GM12892 (cell line): ENCODE measurements at regions not wholly inside any gene's neighbourhood (a gene's known extent, or its start where the extent isn't known, plus 50 kb on each side); places are given as distances from the start of the nearest gene placed in this dataset.
"Not testable (repeated sequence)": the region's sequence is repeated elsewhere in the genome, so short reads cannot be mapped to it uniquely, and the experiment has no call there.

Experiments used
- DNase-seq: peaks from one replicate; pipeline ENCODE4 v3.0.0; 2011; ENCODE audit not compliant: insufficient read length
- FAIRE-seq: peaks from 2 replicates; lab custom pipeline; 2011; peaks lifted over from hg19 to GRCh38; lab: Jason Lieb, UNC
- POLR2A ChIP-seq: IDR thresholded peaks from 2 replicates; pipeline ENCODE4 v1.6.1; 2011; ENCODE audit warnings: low read depth, low read length, control low read depth
- POLR2AphosphoS5 ChIP-seq: IDR thresholded peaks from 2 replicates; pipeline ENCODE4 v1.6.1; 2011; ENCODE audit warnings: low read depth, low read length, control low read depth
- TAF1 ChIP-seq: IDR thresholded peaks from 2 replicates; pipeline ENCODE4 v1.6.1; 2011; ENCODE audit warnings: low read depth, mild to moderate bottlenecking, control low read depth, low read length, borderline replicate concordance

GRCh38 chrX:40240844-40241243, 143.1 kb upstream of the BCOR start:
- TF ChIP-seq TAF1 (no peak), POLR2A (no peak)
- DNase-seq (no peak), FAIRE-seq (no peak)

GRCh38 chrX:40237731-40238178, 140.0 kb upstream of the BCOR start:
- TF ChIP-seq POLR2A (no peak), POLR2AphosphoS5 (no peak), TAF1 (no peak)

GRCh38 chrX:40230646-40231045, 132.9 kb upstream of the BCOR start:
- no peak for FAIRE-seq

More at GRCh38 chrX:40237731-40238178, 140.0 kb upstream of the BCOR start:
- DNase-seq (no peak), FAIRE-seq (no peak)

GRCh38 chrX:40227125-40227524, 129.4 kb upstream of the BCOR start:
- FAIRE-seq (no peak), DNase-seq (no peak)
- no peak for TF ChIP-seq TAF1
- no peak for TF ChIP-seq POLR2A
- TF ChIP-seq POLR2AphosphoS5: no peak

More at GRCh38 chrX:40230646-40231045, 132.9 kb upstream of the BCOR start:
- no peak for DNase-seq
- TF ChIP-seq TAF1: no peak
- TF ChIP-seq POLR2AphosphoS5: no peak

- FAIRE-seq (no peak), DNase-seq (no peak)
- no peak for TF ChIP-seq TAF1
Observed at GRCh38 chrX:40224658-40225057, 126.9 kb upstream of the BCOR start.

GRCh38 chrX:40222612-40223011, 124.9 kb upstream of the BCOR start:
- FAIRE-seq, DNase-seq: not testable (repeated sequence)

- DNase-seq (no peak), FAIRE-seq (no peak)
- TF ChIP-seq POLR2AphosphoS5 (no peak), POLR2A (no peak), TAF1 (no peak)
Observed at GRCh38 chrX:40213092-40213491, 115.3 kb upstream of the BCOR start.

GRCh38 chrX:40209951-40210617, 112.3 kb upstream of the BCOR start:
- TF ChIP-seq TAF1: no peak
- no peak for TF ChIP-seq POLR2AphosphoS5
- TF ChIP-seq POLR2A: no peak
- no peak for DNase-seq
- no peak for FAIRE-seq

GRCh38 chrX:40207626-40208025, 109.9 kb upstream of the BCOR start:
- FAIRE-seq (peak; percentile 38), DNase-seq (no peak)

GRCh38 chrX:40205471-40205870, 107.7 kb upstream of the BCOR start:
- no peak for DNase-seq
- no peak for TF ChIP-seq TAF1
- TF ChIP-seq POLR2A: no peak
- no peak for TF ChIP-seq POLR2AphosphoS5
- no peak for FAIRE-seq

More at GRCh38 chrX:40207626-40208025, 109.9 kb upstream of the BCOR start:
- TF ChIP-seq POLR2AphosphoS5 (no peak), POLR2A (no peak), TAF1 (no peak)

GRCh38 chrX:40202456-40202855, 104.7 kb upstream of the BCOR start:
- FAIRE-seq (peak; percentile 30), DNase-seq (no peak)
- TF ChIP-seq TAF1: no peak
- TF ChIP-seq POLR2AphosphoS5: no peak
- no peak for TF ChIP-seq POLR2A

GRCh38 chrX:40201329-40201885, 103.6 kb upstream of the BCOR start:
- FAIRE-seq: peak; percentile 66
- DNase-seq: peak; percentile 33

GRCh38 chrX:40199704-40200103, 101.9 kb upstream of the BCOR start:
- TF ChIP-seq POLR2AphosphoS5: no peak
- FAIRE-seq (no peak), DNase-seq (no peak)

More at GRCh38 chrX:40201329-40201885, 103.6 kb upstream of the BCOR start:
- TF ChIP-seq POLR2A (no peak), POLR2AphosphoS5 (no peak), TAF1 (no peak)
